IMR-90 (cell line): ENCODE measurements at regions not wholly inside any gene's neighbourhood (a gene's known extent, or its start where the extent isn't known, plus 50 kb on each side); places are given as distances from the start of the nearest gene placed in this dataset.

Source experiments
- ATAC-seq: fragments of 200-7000 bp; cut with Tn5 transposase; 2 replicates; pipeline ENCODE4 v1.9.1; 2020; ENCODE audit warnings: low read depth, mild to moderate bottlenecking, moderate library complexity
- BruUV-seq: library from RNA; stranded (reverse); fragments of 400-500 nt; replicated peaks from 2 replicates; lab custom pipeline; 2021; lab: Mats Ljungman, UMichigan
- CTCF ChIA-PET: fragments of 300-600 bp; formaldehyde crosslinking; extraction: SDS; loops from one replicate; lab custom pipeline; 2021; ENCODE audit warnings: antibody characterized with exemption; lab: Yijun Ruan, JAX
- POLR2A ChIA-PET: fragments of 300-600 bp; sonication (Branson Sonifier 250); formaldehyde crosslinking; loops from one replicate; lab custom pipeline; 2022; ENCODE audit warnings: antibody characterized with exemption; ENCODE audit not compliant: unreplicated experiment; lab: Charles Lee
- DNase-seq: peaks from one replicate; pipeline ENCODE4 v3.0.0; 2013
- H2AFZ ChIP-seq: replicated peaks from 2 replicates; pipeline ENCODE3; 2013; ENCODE audit warnings: low read length, mild to moderate bottlenecking; ENCODE audit not compliant: poor library complexity
- H2AK5ac ChIP-seq: 2 replicates; pipeline ENCODE4 v1.6.1; 2013; ENCODE audit warnings: low read depth, low read length, inconsistent platforms
- H2AK9ac ChIP-seq: replicated peaks from 2 replicates; pipeline ENCODE3; 2013; ENCODE audit warnings: mild to moderate bottlenecking, low read depth, low read length, moderate library complexity; ENCODE audit not compliant: poor library complexity
- H2BK120ac ChIP-seq: 2 replicates; pipeline ENCODE4 v1.6.1; 2013; ENCODE audit warnings: low read depth, low read length, inconsistent platforms
- H2BK15ac ChIP-seq: 3 replicates; pipeline ENCODE4 v1.6.1; 2013; ENCODE audit warnings: low read depth, low read length, inconsistent platforms
- H2BK20ac ChIP-seq: 2 replicates; pipeline ENCODE4 v1.6.1; 2013; ENCODE audit warnings: low read depth, mild to moderate bottlenecking, inconsistent platforms, low read length, moderate library complexity
- H2BK5ac ChIP-seq: 2 replicates; pipeline ENCODE4 v1.6.1; 2013; ENCODE audit warnings: mild to moderate bottlenecking, low read depth, low read length, inconsistent platforms; ENCODE audit not compliant: poor library complexity, severe bottlenecking
- H3K14ac ChIP-seq: replicated peaks from 2 replicates; pipeline ENCODE4 v1.6.1; 2013; ENCODE audit warnings: low read depth, low read length, inconsistent platforms
- H3K18ac ChIP-seq: 2 replicates; pipeline ENCODE4 v1.6.1; 2013; ENCODE audit warnings: low read depth, low read length, control low read depth
- H3K23ac ChIP-seq: 2 replicates; pipeline ENCODE4 v1.6.1; 2013; ENCODE audit warnings: low read depth, low read length, inconsistent platforms
- H3K27ac ChIP-seq: 2 replicates; pipeline ENCODE4 v1.5.1; 2013; ENCODE audit warnings: mild to moderate bottlenecking, control low read depth, low read length; ENCODE audit not compliant: insufficient read depth
- H3K27me3 ChIP-seq: 2 replicates; pipeline ENCODE4 v1.6.1; 2013; ENCODE audit warnings: low read length; ENCODE audit not compliant: control insufficient read depth, insufficient read depth
- H3K36me3 ChIP-seq: 2 replicates; pipeline ENCODE4 v1.6.1; 2013; ENCODE audit warnings: low read length, mixed read lengths; ENCODE audit not compliant: control insufficient read depth, insufficient read depth
- H3K4ac ChIP-seq: 2 replicates; pipeline ENCODE4 v1.6.1; 2013; ENCODE audit warnings: low read depth, low read length, inconsistent platforms
- H3K4me1 ChIP-seq: 2 replicates; pipeline ENCODE4 v1.6.1; 2013; ENCODE audit warnings: low read length, mixed read lengths; ENCODE audit not compliant: control insufficient read depth, insufficient read depth
- H3K4me2 ChIP-seq: 2 replicates; pipeline ENCODE4 v1.6.1; 2013; ENCODE audit warnings: low read depth, mild to moderate bottlenecking, control low read depth, low read length, moderate library complexity
- H3K4me3 ChIP-seq: 2 replicates; pipeline ENCODE4 v1.5.1; 2013; ENCODE audit warnings: low read depth, mild to moderate bottlenecking, control low read depth, low read length, moderate library complexity; ENCODE audit not compliant: insufficient read depth
- H3K56ac ChIP-seq: 2 replicates; pipeline ENCODE4 v1.6.1; 2013; ENCODE audit warnings: low read length, inconsistent platforms; ENCODE audit not compliant: insufficient read depth; ENCODE audit errors: extremely low read depth
- H3K79me1 ChIP-seq, 2 experiments: 2 replicates each; pipeline ENCODE4 v1.6.1; 2013; ENCODE audit warnings: low read length in 2 of 2, inconsistent platforms in 1 of 2, low read depth in 1 of 2
- H3K9ac ChIP-seq: 2 replicates; pipeline ENCODE4 v1.6.1; 2013; ENCODE audit warnings: low read depth, low read length, control low read depth
- H3K9me1 ChIP-seq: 2 replicates; pipeline ENCODE4 v1.6.1; 2013; ENCODE audit warnings: low read length, inconsistent platforms; ENCODE audit not compliant: insufficient read depth
- H3K9me3 ChIP-seq: 2 replicates; pipeline ENCODE4 v1.6.1; 2013; ENCODE audit warnings: low read length; ENCODE audit not compliant: control insufficient read depth, insufficient read depth
- H4K20me1 ChIP-seq: 2 replicates; pipeline ENCODE4 v1.6.1; 2013; ENCODE audit warnings: low read length, inconsistent platforms; ENCODE audit not compliant: insufficient read depth
- H4K5ac ChIP-seq: 2 replicates; pipeline ENCODE4 v1.6.1; 2013; ENCODE audit warnings: mild to moderate bottlenecking, low read depth, low read length, control low read depth
- H4K8ac ChIP-seq, 2 experiments: 2 replicates each; pipeline ENCODE4 v1.6.1; 2013; ENCODE audit warnings: low read depth in 2 of 2, low read length in 2 of 2, control low read depth in 1 of 2, inconsistent platforms in 1 of 2
- H4K91ac ChIP-seq: 2 replicates; pipeline ENCODE4 v1.6.1; 2013; ENCODE audit warnings: low read depth, low read length, inconsistent platforms; ENCODE audit not compliant: insufficient read depth
- BHLHE40 ChIP-seq: fragments of 150-350 bp; IDR thresholded peaks from 2 replicates; pipeline ENCODE4 v1.6.1; 2016; ENCODE audit warnings: mild to moderate bottlenecking, low read depth, low read length
- CHD1 ChIP-seq: IDR thresholded peaks from 2 replicates; pipeline ENCODE4 v1.6.1; 2012; ENCODE audit warnings: low read depth, low read length, improper control_type of control experiment
- MAFK ChIP-seq: IDR thresholded peaks from 2 replicates; pipeline ENCODE4 v1.6.1; 2012; ENCODE audit warnings: low read depth, low read length, improper control_type of control experiment
- MAZ ChIP-seq: IDR thresholded peaks from 2 replicates; pipeline ENCODE4 v1.6.1; 2012; ENCODE audit warnings: low read depth, mild to moderate bottlenecking, low read length, improper control_type of control experiment, moderate library complexity, borderline replicate concordance
- MXI1 ChIP-seq: IDR thresholded peaks from 2 replicates; pipeline ENCODE4 v1.6.1; 2012; ENCODE audit warnings: low read depth, mild to moderate bottlenecking, low read length, moderate library complexity, borderline replicate concordance
- NFE2L2 ChIP-seq: fragments of 150-350 bp; IDR thresholded peaks from 2 replicates; pipeline ENCODE4 v1.6.1; 2016; ENCODE audit warnings: low read depth, mild to moderate bottlenecking, low read length
- POLR2A ChIP-seq: IDR thresholded peaks from 2 replicates; pipeline ENCODE4 v1.6.1; 2012; ENCODE audit warnings: mild to moderate bottlenecking, low read depth, low read length
- RCOR1 ChIP-seq: IDR thresholded peaks from 2 replicates; pipeline ENCODE4 v1.6.1; 2012; ENCODE audit warnings: mild to moderate bottlenecking, low read length, improper control_type of control experiment; ENCODE audit not compliant: insufficient replicate concordance
- RFX5 ChIP-seq: IDR thresholded peaks from 2 replicates; pipeline ENCODE4 v1.8.0; 2012; ENCODE audit warnings: low read depth, mild to moderate bottlenecking, low read length, moderate library complexity
- SMC3 ChIP-seq: fragments of 150-350 bp; IDR thresholded peaks from 2 replicates; pipeline ENCODE4 v1.6.1; 2016; ENCODE audit warnings: low read depth, mild to moderate bottlenecking, antibody characterized with exemption, low read length, moderate library complexity
- USF2 ChIP-seq: fragments of 150-350 bp; IDR thresholded peaks from 2 replicates; pipeline ENCODE4 v1.6.1; 2017; ENCODE audit warnings: mild to moderate bottlenecking, antibody characterized with exemption, low read length, low read depth
- WGBS, 2 experiments: methylation state at CpG; one replicate each; pipeline versions ENCODE4 v1.1.5 to v1.1.7; 2013; ENCODE audit warnings: missing lambda C conversion rate in 2 of 2; ENCODE audit not compliant: insufficient read length in 1 of 2; ENCODE audit errors: extremely low coverage in 2 of 2; 5-methylcytosine and 5-hydroxymethylcytosine counted together
- dilution Hi-C: fragments of 300-500 bp; cut with HindIII; formaldehyde crosslinking; loops from one replicate; pipeline ENCODE4 v1.14.3; 2018; ENCODE audit warnings: low sequenced_read_pairs; ENCODE audit not compliant: unreplicated experiment
- in situ Hi-C: fragments of 300-500 bp; cut with MboI; formaldehyde crosslinking; loops from 3 replicates; pipeline ENCODE4 v1.14.3; 2019; ENCODE audit warnings: low sequenced_read_pairs, inconsistent platforms, mixed read lengths
- intact Hi-C: fragments of 100-400 bp; cut with micrococcal nuclease; formaldehyde crosslinking; loops from 2 replicates; pipeline ENCODE4 v1.10.0; 2022

- POLR2A ChIA-PET, result no interaction called here
- H3K14ac ChIP-seq, result no peak overlapping the region
- H3K27ac ChIP-seq, result no peak overlapping the region
- H3K4ac ChIP-seq, result no peak overlapping the region
- no peak overlapping the region for H2AK9ac ChIP-seq
- H3K4me3 ChIP-seq, result no peak overlapping the region
- intact Hi-C loops (no loop called here), dilution Hi-C loops (no loop called here), in situ Hi-C loops (no loop called here)
- H4K91ac ChIP-seq, result no peak overlapping the region
- no peaks in the 10 kb centered on the region for H4K20me1 ChIP-seq
- no peak overlapping the region for H3K4me2 ChIP-seq
- no peak overlapping the region for H2BK120ac ChIP-seq
- DNase-seq, result no peak
- no peaks in the 10 kb centered on the region for H3K36me3 ChIP-seq
- no peak overlapping the region for H3K18ac ChIP-seq
- H2AK5ac ChIP-seq, result no peak overlapping the region
- ATAC-seq, result no peak
- 18% methylated on average over 4 of the region's 18 CpGs; no CpG with 5 or more reads in 1 of the 2 experiments for WGBS, 2 experiments
- H2BK5ac ChIP-seq, result no peak overlapping the region
- peaks cover 16% of the 10 kb centered on the region for H3K27me3 ChIP-seq
- no peak overlapping the region for H2BK20ac ChIP-seq
- TF ChIP-seq NFE2L2 (no peak), MXI1 (no peak), RCOR1 (no peak), USF2 (no peak), MAFK (no peak), RFX5 (no peak), MAZ (no peak), SMC3 (no peak), POLR2A (no peak), CHD1 (no peak), BHLHE40 (no peak)
- H3K79me1 ChIP-seq, result no peaks in the 10 kb centered on the region
- H3K9me3 ChIP-seq, result no peaks in the 10 kb centered on the region
- CTCF ChIA-PET, result no interaction called here
- H2BK15ac ChIP-seq, result no peak overlapping the region
- H3K23ac ChIP-seq, result no peak overlapping the region
- H4K5ac ChIP-seq, result no peak overlapping the region
- no peak overlapping the region for H2AFZ ChIP-seq
- no peaks in the 10 kb centered on the region for H3K9me1 ChIP-seq
- no peak overlapping the region for H4K8ac ChIP-seq
- no TSS peak for BruUV-seq
- no peak overlapping the region for H3K9ac ChIP-seq
- no peaks in the 10 kb centered on the region for H3K4me1 ChIP-seq
- no peak overlapping the region for H3K56ac ChIP-seq
Observed at GRCh38 chr1:47558601-47559593, 121.1 kb downstream of the FOXD2 start.
